Cardiac fibroblast (primary cell): ENCODE measurements at regions not wholly inside any gene's neighbourhood (a gene's known extent, or its start where the extent isn't known, plus 50 kb on each side); places are given as distances from the start of the nearest gene placed in this dataset.
"Not testable (repeated sequence)": the region's sequence is repeated elsewhere in the genome, so short reads cannot be mapped to it uniquely, and the experiment has no call there.

Experiments
- DNase-seq, 2 donors: peaks; one replicate each; pipeline versions ENCODE4 v3.0.0 to v3.0.0-alpha.2; 2010; ENCODE audit warnings: low read depth in 2 of 2
- H3K4me3 ChIP-seq, 2 donors: replicated peaks in 1 of 2; 1 replicate in 1 of 2; 2 replicates in 1 of 2; pipeline ENCODE4 v1.5.1; 2011; ENCODE audit warnings: low read depth in 2 of 2, low read length in 2 of 2, mild to moderate bottlenecking in 2 of 2, moderate library complexity in 1 of 2
- CTCF ChIP-seq: IDR thresholded peaks from one replicate; pipeline ENCODE4 v1.5.1; 2011; ENCODE audit warnings: low read depth, mild to moderate bottlenecking, low read length, inconsistent platforms

GRCh38 chr6:84848960-84849359 lies 84.6 kb upstream of the TBX18 start:
- H3K4me3 ChIP-seq, result no peak overlapping the region
- no peak for TF ChIP-seq CTCF
- no peak for DNase-seq

- DNase-seq, result peak; percentile 50 to 66
- TF ChIP-seq CTCF, result no peak
- H3K4me3 ChIP-seq, result no peak overlapping the region
Observed at GRCh38 chr6:84847390-84848160, 83.2 kb upstream of the TBX18 start.

GRCh38 chr6:84842525-84843166 lies 78.2 kb upstream of the TBX18 start:
- no peak overlapping the region for H3K4me3 ChIP-seq
- DNase-seq, result peak; percentile 63 to 77
- TF ChIP-seq CTCF, result no peak

- not testable (repeated sequence) for DNase-seq, H3K4me3 ChIP-seq
Observed at GRCh38 chr6:84837068-84837866, 72.9 kb upstream of the TBX18 start.

- no peak for DNase-seq
- no peak for TF ChIP-seq CTCF
- no peak overlapping the region for H3K4me3 ChIP-seq
Observed at GRCh38 chr6:84836366-84836765, 72.0 kb upstream of the TBX18 start.

GRCh38 chr6:84835340-84835739 lies 70.9 kb upstream of the TBX18 start:
- no peak overlapping the region for H3K4me3 ChIP-seq
- no peak for TF ChIP-seq CTCF
- DNase-seq, result no peak

GRCh38 chr6:84831924-84832323 lies 67.5 kb upstream of the TBX18 start:
- H3K4me3 ChIP-seq, DNase-seq: not testable (repeated sequence)
